ENCODE measurements at regions not wholly inside any gene's neighbourhood (a gene's known extent, or its start where the extent isn't known, plus 50 kb on each side); places are given as distances from the start of the nearest gene placed in this dataset.

- no peak for TF ChIP-seq AFF4 (CRISPR knock-in tag; IDR thresholded peaks at IDR 0.05; ENCODE audit: borderline replicate concordance)
- TF ChIP-seq FOXJ3 (CRISPR knock-in tag; IDR thresholded peaks at IDR 0.05; ENCODE audit: borderline replicate concordance): no peak
- no peak for TF ChIP-seq AR (CRISPR knock-in tag; IDR thresholded peaks at IDR 0.05)
- peak; percentile 78 for TF ChIP-seq CTCF (IDR thresholded peaks at IDR 0.05)
- no peak for TF ChIP-seq SP1 (CRISPR knock-in tag; conservative IDR thresholded peaks at IDR 0.05)
- TF ChIP-seq USF1 (CRISPR knock-in tag; IDR thresholded peaks at IDR 0.05): no peak
- no peak for TF ChIP-seq ETV6 (CRISPR knock-in tag; IDR thresholded peaks at IDR 0.05)
- TF ChIP-seq ZNF396 (CRISPR knock-in tag; IDR thresholded peaks at IDR 0.05; ENCODE audit: borderline replicate concordance): no peak
- no peak for TF ChIP-seq CBFB (CRISPR knock-in tag; IDR thresholded peaks at IDR 0.05; ENCODE audit: low read depth)
- TF ChIP-seq CREM (CRISPR knock-in tag; IDR thresholded peaks at IDR 0.05): no peak
- no peak for TF ChIP-seq NFYB (CRISPR knock-in tag; conservative IDR thresholded peaks at IDR 0.05; ENCODE audit: low read depth)
These were observed 235.4 kb downstream of the SEC23A start for GRCh38 chr14:38867561-38868150.

All from WTC11 (cell line).